GM20000 (cell line): ENCODE measurements at regions not wholly inside any gene's neighbourhood (a gene's known extent, or its start where the extent isn't known, plus 50 kb on each side); places are given as distances from the start of the nearest gene placed in this dataset.

Experiments
- DNase-seq: peaks from one replicate; pipeline ENCODE4 v3.0.0; 2012; ENCODE audit warnings: low spot score
- TF ChIP-seq, protein P1 (sequence below): IDR thresholded peaks from 2 replicates; pipeline ENCODE4 v1.5.1; 2012; ENCODE audit warnings: mild to moderate bottlenecking, control low read depth; ENCODE audit errors: extremely low read depth, missing control alignments

- TF ChIP-seq, protein P1, sequence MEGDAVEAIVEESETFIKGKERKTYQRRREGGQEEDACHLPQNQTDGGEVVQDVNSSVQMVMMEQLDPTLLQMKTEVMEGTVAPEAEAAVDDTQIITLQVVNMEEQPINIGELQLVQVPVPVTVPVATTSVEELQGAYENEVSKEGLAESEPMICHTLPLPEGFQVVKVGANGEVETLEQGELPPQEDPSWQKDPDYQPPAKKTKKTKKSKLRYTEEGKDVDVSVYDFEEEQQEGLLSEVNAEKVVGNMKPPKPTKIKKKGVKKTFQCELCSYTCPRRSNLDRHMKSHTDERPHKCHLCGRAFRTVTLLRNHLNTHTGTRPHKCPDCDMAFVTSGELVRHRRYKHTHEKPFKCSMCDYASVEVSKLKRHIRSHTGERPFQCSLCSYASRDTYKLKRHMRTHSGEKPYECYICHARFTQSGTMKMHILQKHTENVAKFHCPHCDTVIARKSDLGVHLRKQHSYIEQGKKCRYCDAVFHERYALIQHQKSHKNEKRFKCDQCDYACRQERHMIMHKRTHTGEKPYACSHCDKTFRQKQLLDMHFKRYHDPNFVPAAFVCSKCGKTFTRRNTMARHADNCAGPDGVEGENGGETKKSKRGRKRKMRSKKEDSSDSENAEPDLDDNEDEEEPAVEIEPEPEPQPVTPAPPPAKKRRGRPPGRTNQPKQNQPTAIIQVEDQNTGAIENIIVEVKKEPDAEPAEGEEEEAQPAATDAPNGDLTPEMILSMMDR = no peak
- no peak for DNase-seq
Observed at GRCh38 chr12:90287585-90287984, 578.9 kb upstream of the ATP2B1 start.

DNA sequence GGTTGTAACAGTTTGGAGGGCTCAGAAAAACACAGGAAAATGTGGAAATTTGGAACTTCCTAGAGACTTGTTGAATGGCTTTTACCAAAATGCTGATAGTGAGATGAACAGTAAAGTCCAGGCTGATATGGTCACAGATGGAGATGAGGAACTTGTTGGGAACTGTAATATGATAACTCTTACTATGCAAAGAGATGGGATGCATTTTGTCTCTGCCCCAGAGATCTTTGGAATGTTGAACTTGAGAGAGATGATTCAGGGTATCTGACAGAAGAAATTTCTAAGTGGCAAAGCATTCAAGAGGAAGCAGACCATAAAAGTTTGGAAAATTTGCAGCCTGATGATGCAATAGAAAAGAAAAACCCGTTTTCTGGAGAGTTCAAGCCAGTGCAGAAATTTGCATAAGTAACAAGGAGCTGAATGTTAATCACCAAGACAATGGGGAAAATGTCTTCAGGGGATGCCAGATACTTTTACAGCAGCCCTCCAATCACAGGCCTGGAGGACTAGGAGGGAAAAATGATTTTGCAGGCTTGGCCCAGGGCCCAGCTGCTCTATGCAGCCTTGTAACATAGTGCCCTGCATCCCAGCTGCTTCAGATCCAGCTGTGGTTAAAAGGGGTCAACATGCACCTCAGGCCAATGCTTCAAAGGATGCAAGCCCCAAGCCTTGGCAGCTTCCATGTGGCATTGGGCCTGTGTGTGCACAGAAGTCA is 572.7 kb upstream of the ATP2B1 start:
- TF ChIP-seq, protein P1 = no peak
- no peak for DNase-seq

GRCh38 chr12:90280564-90281058 is 572.0 kb upstream of the ATP2B1 start:
- DNase-seq = no peak
- TF ChIP-seq, protein P1 = no peak

DNA sequence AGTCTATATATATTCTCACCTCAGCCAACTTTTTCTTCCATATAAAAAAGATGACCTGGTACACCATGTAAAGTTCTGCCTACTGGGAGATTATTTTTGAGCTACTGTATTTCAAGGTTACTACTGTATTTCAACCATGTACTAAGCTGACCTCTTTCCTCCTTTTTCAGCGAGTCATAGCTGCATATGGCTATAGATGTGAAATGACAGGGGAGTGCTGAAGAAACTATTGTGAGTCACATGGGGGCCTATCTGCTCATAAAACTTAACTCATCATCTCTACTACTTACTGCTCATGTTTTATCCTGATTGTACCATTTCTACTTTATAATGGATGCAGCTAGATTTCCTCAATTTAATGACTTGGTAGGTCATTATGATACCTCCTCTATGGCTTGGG is 571.4 kb upstream of the ATP2B1 start:
- TF ChIP-seq, protein P1 = no peak
- no peak for DNase-seq

- TF ChIP-seq, protein P1 = no peak
Observed at GRCh38 chr12:90275088-90275487, 566.5 kb upstream of the ATP2B1 start.

GRCh38 chr12:90274407-90274806 is 565.8 kb upstream of the ATP2B1 start:
- TF ChIP-seq, protein P1 = no peak
- no peak for DNase-seq

More at GRCh38 chr12:90275088-90275487, 566.5 kb upstream of the ATP2B1 start:
- DNase-seq = no peak

- TF ChIP-seq, protein P1 = no peak
- no peak for DNase-seq
Observed at GRCh38 chr12:90268574-90268973, 559.9 kb upstream of the ATP2B1 start.
